ENCODE measurements at regions not wholly inside any gene's neighbourhood (a gene's known extent, or its start where the extent isn't known, plus 50 kb on each side); places are given as distances from the start of the nearest gene placed in this dataset.

- H3K36me3 ChIP-seq (ENCODE audit: insufficient read depth, low read length) = no peaks in the 10 kb centered on the region
- TF ChIP-seq, protein P1, sequence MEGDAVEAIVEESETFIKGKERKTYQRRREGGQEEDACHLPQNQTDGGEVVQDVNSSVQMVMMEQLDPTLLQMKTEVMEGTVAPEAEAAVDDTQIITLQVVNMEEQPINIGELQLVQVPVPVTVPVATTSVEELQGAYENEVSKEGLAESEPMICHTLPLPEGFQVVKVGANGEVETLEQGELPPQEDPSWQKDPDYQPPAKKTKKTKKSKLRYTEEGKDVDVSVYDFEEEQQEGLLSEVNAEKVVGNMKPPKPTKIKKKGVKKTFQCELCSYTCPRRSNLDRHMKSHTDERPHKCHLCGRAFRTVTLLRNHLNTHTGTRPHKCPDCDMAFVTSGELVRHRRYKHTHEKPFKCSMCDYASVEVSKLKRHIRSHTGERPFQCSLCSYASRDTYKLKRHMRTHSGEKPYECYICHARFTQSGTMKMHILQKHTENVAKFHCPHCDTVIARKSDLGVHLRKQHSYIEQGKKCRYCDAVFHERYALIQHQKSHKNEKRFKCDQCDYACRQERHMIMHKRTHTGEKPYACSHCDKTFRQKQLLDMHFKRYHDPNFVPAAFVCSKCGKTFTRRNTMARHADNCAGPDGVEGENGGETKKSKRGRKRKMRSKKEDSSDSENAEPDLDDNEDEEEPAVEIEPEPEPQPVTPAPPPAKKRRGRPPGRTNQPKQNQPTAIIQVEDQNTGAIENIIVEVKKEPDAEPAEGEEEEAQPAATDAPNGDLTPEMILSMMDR (IDR thresholded peaks at IDR 0.05; ENCODE audit: insufficient read depth, low read depth, low read length) = no peak
- no peak for TF ChIP-seq EZH2 (IDR thresholded peaks at IDR 0.05; ENCODE audit: insufficient read depth, low read length)
- no peak for FAIRE-seq
- peak overlapping the region; percentile 82 for H3K27ac ChIP-seq (ENCODE audit: low read depth, low read length)
- no peaks in the 10 kb centered on the region for H4K20me1 ChIP-seq (ENCODE audit: insufficient read depth, low read length)
- no peaks in the 10 kb centered on the region for H3K27me3 ChIP-seq (ENCODE audit: insufficient read depth, low read length)
- H3K79me2 ChIP-seq (ENCODE audit: insufficient read depth, low read length) = no peaks in the 10 kb centered on the region
- DNase-seq (ENCODE audit: low read depth) = no peak
- H3K9ac ChIP-seq (ENCODE audit: low read length) = no peak overlapping the region
- peaks cover 10% of the 10 kb centered on the region for H3K4me1 ChIP-seq (ENCODE audit: insufficient read depth, low read length)
- peaks cover 33% of the 10 kb centered on the region for H3K4me1 Mint-ChIP-seq (ENCODE audit: low read depth, unreplicated experiment)
- H3K4me3 Mint-ChIP-seq (ENCODE audit: unreplicated experiment) = no peak overlapping the region
- H3K4me3 ChIP-seq (ENCODE audit: insufficient read depth, low read depth, low read length) = no peak overlapping the region
- no peak overlapping the region for H2AFZ ChIP-seq (ENCODE audit: low read depth, low read length)
- no peaks in the 10 kb centered on the region for H3K36me3 Mint-ChIP-seq (ENCODE audit: low read depth, unreplicated experiment)
- H3K27me3 Mint-ChIP-seq (ENCODE audit: low read depth, unreplicated experiment) = peaks cover 11% of the 10 kb centered on the region
- peaks cover 2% of the 10 kb centered on the region for H3K9me3 Mint-ChIP-seq (ENCODE audit: unreplicated experiment)
- no peaks in the 10 kb centered on the region for H3K9me3 ChIP-seq (ENCODE audit: insufficient read depth, low read depth, low read length)
- peak overlapping the region; percentile 64 for H3K4me2 ChIP-seq (ENCODE audit: low read length)
- H3K27ac Mint-ChIP-seq (ENCODE audit: unreplicated experiment) = peak overlapping the region; percentile 97
Observed at GRCh38 chr14:98114946-98115345, 1157.1 kb downstream of the BCL11B start.

DNA sequence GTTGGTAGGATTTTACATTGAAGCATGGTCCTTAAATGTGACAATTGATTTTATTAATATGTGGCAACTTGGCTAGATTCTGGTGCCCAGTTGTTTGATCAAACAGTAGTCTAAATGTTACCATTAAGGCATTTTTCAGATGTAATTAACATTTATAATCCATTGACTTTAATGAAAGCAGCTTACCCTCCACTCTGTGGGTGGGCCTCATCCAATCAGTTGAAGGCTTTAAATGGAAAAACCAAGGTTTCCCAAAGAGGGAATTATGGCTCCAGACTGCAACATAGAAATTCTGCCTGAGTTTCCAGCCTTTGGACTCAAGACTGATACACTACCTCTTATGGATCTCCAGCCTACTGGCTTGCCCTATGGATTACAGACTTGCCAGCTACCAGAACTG is 1153.2 kb downstream of the BCL11B start:
- Mint-ChIP-seq H3K27me3 (ENCODE audit: low read depth, unreplicated experiment) (peaks cover 6% of the 10 kb centered on the region), H3K4me1 (ENCODE audit: low read depth, unreplicated experiment) (peaks cover 12% of the 10 kb centered on the region), H3K4me3 (ENCODE audit: unreplicated experiment) (no peak overlapping the region), H3K27ac (ENCODE audit: unreplicated experiment) (no peak overlapping the region), H3K36me3 (ENCODE audit: low read depth, unreplicated experiment) (no peaks in the 10 kb centered on the region), H3K9me3 (ENCODE audit: unreplicated experiment) (peaks cover 4% of the 10 kb centered on the region)
- no peaks in the 10 kb centered on the region for H3K79me2 ChIP-seq (ENCODE audit: insufficient read depth, low read length)
- H2AFZ ChIP-seq (ENCODE audit: low read depth, low read length) = no peak overlapping the region
- H3K36me3 ChIP-seq (ENCODE audit: insufficient read depth, low read length) = no peaks in the 10 kb centered on the region
- no peaks in the 10 kb centered on the region for H3K27me3 ChIP-seq (ENCODE audit: insufficient read depth, low read length)
- peaks cover 9% of the 10 kb centered on the region for H3K4me1 ChIP-seq (ENCODE audit: insufficient read depth, low read length)
- TF ChIP-seq, protein P1 (IDR thresholded peaks at IDR 0.05; ENCODE audit: insufficient read depth, low read depth, low read length) = no peak
- TF ChIP-seq EZH2 (IDR thresholded peaks at IDR 0.05; ENCODE audit: insufficient read depth, low read length) = no peak
- no peak overlapping the region for H3K9ac ChIP-seq (ENCODE audit: low read length)
- FAIRE-seq (no peak), DNase-seq (ENCODE audit: low read depth) (no peak)
- H3K27ac ChIP-seq (ENCODE audit: low read depth, low read length) = no peak overlapping the region
- H3K4me3 ChIP-seq (ENCODE audit: insufficient read depth, low read depth, low read length) = no peak overlapping the region
- H3K4me2 ChIP-seq (ENCODE audit: low read length) = no peak overlapping the region
- no peaks in the 10 kb centered on the region for H4K20me1 ChIP-seq (ENCODE audit: insufficient read depth, low read length)
- H3K9me3 ChIP-seq (ENCODE audit: insufficient read depth, low read depth, low read length) = no peaks in the 10 kb centered on the region

GRCh38 chr14:98119739-98120138 is 1152.3 kb downstream of the BCL11B start:
- H3K4me3 ChIP-seq (ENCODE audit: insufficient read depth, low read depth, low read length) = no peak overlapping the region
- Mint-ChIP-seq H3K4me3 (ENCODE audit: unreplicated experiment) (no peak overlapping the region), H3K9me3 (ENCODE audit: unreplicated experiment) (peaks cover 10% of the 10 kb centered on the region), H3K36me3 (ENCODE audit: low read depth, unreplicated experiment) (no peaks in the 10 kb centered on the region), H3K4me1 (ENCODE audit: low read depth, unreplicated experiment) (peaks cover 3% of the 10 kb centered on the region), H3K27me3 (ENCODE audit: low read depth, unreplicated experiment) (peaks cover 6% of the 10 kb centered on the region), H3K27ac (ENCODE audit: unreplicated experiment) (no peak overlapping the region)
- H3K36me3 ChIP-seq (ENCODE audit: insufficient read depth, low read length) = no peaks in the 10 kb centered on the region
- H3K27ac ChIP-seq (ENCODE audit: low read depth, low read length) = no peak overlapping the region
- H3K27me3 ChIP-seq (ENCODE audit: insufficient read depth, low read length) = no peaks in the 10 kb centered on the region
- no peaks in the 10 kb centered on the region for H3K9me3 ChIP-seq (ENCODE audit: insufficient read depth, low read depth, low read length)
- DNase-seq (ENCODE audit: low read depth) (no peak), FAIRE-seq (no peak)
- H4K20me1 ChIP-seq (ENCODE audit: insufficient read depth, low read length) = no peaks in the 10 kb centered on the region
- no peak overlapping the region for H3K9ac ChIP-seq (ENCODE audit: low read length)
- no peaks in the 10 kb centered on the region for H3K79me2 ChIP-seq (ENCODE audit: insufficient read depth, low read length)
- TF ChIP-seq, protein P1 (IDR thresholded peaks at IDR 0.05; ENCODE audit: insufficient read depth, low read depth, low read length) = no peak
- TF ChIP-seq EZH2 (IDR thresholded peaks at IDR 0.05; ENCODE audit: insufficient read depth, low read length) = no peak
- no peak overlapping the region for H3K4me2 ChIP-seq (ENCODE audit: low read length)
- H2AFZ ChIP-seq (ENCODE audit: low read depth, low read length) = no peak overlapping the region
- H3K4me1 ChIP-seq (ENCODE audit: insufficient read depth, low read length) = peaks cover 1% of the 10 kb centered on the region

Data from astrocyte (in vitro differentiated cells and primary cell).